NCI-H187 (cell line): ENCODE measurements at regions not wholly inside any gene's neighbourhood (a gene's known extent, or its start where the extent isn't known, plus 50 kb on each side); places are given as distances from the start of the nearest gene placed in this dataset.

Experiments
- DNase-seq, 2 experiments: peaks; one replicate each; lab custom pipeline; 2025; lab: John Stamatoyannopoulos, UW

DNA sequence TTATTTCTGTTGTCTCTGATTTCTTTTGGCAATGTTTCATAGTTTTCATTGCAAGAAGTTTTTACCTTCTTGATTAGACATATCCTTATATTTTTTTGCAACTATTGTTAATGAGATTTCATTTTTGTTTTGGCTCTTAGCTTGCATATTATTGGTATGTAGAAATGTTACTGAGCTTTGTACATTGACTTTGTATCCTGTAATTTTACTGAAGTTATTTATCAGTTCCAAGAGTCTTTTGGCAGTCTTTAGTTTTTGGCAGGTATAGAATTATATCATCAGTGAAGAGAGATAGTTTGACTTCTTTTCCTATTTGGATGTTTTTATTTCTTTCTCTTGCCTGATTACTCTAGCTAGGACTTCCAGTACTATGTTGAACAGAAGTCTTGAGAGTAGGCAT lies 375.7 kb downstream of the TDRD3 start:
- no peak for DNase-seq

GRCh38 chr13:60765700-60766411 lies 368.8 kb downstream of the TDRD3 start:
- no peak for DNase-seq

DNA sequence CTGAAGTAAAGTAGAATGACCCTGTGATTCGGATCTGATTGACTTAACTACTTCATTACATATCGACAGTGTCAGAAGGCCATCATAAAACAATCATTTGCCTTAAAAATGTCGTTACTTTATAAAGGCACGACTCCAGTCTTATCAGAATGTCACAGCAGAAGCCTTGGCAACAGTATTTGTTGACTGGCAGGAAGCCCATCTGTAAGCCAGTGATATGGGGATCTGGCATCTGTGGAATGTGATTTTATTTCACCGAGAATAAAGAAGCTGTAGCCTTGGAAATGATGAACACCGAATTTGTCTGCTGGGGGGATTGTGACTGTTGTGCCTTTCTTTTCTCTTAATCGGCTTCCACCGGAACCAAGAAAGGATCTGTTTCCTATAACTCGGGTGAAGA lies 362.5 kb downstream of the TDRD3 start:
- DNase-seq = no peak

GRCh38 chr13:60758637-60759036 lies 361.6 kb downstream of the TDRD3 start:
- DNase-seq = no peak

- DNase-seq = no peak
These were observed 360.6 kb downstream of the TDRD3 start for GRCh38 chr13:60757501-60758215.

DNA sequence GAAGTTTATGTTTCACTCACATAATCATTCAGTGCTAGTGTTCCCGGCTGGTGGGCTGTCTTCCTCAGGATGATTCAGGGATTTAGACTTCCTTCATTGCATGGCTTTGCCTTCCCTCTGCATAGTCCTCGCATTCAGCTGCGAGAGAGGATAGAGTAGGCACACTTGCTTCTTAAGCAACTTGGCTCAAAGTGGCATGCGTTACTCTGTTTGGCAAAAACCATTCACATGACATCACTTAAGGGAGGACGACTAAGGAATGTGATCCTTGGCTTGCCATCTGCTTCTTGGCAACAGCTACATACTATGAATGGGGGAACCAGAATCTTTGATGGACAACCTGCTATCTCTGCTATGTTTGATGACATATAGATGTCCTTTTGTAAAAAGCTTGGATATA lies 359.3 kb downstream of the TDRD3 start:
- DNase-seq = no peak

DNA sequence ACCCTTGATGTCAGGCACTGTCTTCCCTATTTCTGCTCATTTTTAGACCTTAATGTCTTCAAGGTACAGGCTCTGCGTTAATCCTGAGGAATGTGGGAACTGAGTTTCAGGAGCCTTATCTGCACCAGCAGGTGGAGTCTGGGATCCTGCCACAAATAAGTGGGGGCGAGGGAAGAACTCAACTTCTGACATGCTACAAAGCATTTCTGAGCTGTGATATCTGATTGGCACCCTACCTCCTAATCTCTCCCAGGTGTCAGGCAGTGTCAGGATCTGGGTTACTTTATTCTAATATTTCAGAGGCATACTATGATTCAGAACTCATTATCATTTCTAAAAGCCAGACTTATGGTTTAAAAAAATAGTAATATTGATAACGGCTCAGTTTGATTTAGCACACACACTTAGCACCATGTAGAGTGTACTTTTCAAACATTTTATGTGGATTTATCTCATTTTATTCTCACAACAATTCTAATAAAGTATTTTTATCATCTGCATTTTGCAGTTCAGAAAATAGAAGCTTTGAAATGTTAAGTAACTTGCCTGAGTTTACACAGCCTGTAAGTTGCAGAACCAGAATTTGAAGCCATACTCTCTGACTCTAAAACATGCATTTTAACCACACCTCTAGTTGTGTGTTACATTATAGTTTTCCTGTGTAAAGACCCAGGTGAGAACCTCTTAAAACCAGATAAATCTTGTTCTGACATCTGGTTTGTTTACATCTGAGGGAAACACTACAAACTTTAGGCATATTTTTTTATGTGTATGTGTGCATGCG lies 358.6 kb downstream of the TDRD3 start:
- DNase-seq = no peak

DNA sequence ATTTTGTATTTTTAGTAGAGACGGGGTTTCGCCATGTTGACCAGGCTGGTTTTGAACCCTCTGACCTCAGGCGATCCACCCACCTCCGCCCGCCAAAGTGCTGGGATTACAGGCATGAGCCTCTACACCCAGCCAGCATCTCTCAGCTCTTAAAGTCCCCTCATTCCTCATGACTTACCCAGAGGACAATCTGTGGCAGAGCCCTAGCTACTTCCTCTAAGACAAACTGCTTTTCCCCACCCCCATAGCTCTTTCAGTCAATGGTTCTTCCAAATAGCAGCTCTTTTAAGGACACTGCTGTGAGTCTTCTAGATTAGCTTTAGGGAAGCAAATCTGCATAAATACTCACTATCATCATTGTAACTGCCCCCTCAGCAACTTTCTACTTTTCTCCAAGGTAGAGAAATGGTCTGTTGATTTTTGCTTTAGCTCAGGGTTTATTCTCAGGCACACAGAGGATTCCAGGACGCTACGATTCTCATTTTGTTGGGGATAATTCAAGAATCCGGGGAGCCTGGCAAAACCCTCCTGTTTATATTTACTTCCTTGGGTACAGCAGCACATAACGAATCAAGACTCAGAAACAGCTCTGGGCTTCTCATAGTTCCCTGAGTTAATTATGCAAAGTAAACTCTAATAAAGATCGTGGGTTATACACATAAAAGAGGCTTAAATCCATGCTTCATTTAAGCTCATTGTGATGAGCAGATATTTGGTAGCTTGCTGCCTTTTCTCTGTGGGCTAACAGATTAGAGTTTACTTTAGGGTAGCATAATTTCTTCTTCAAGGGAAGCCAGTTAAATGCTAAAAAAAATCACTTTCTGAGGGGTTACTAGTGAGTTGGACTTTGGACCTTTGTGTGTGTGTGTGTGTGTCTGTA lies 357.4 kb downstream of the TDRD3 start:
- DNase-seq = no peak

- DNase-seq = no peak
These were observed 356.6 kb downstream of the TDRD3 start for GRCh38 chr13:60753641-60754040.

- no peak for DNase-seq
These were observed 348.3 kb downstream of the TDRD3 start for GRCh38 chr13:60745343-60745742.

- no peak for DNase-seq
These were observed 336.9 kb downstream of the TDRD3 start for GRCh38 chr13:60733933-60734332.

DNA sequence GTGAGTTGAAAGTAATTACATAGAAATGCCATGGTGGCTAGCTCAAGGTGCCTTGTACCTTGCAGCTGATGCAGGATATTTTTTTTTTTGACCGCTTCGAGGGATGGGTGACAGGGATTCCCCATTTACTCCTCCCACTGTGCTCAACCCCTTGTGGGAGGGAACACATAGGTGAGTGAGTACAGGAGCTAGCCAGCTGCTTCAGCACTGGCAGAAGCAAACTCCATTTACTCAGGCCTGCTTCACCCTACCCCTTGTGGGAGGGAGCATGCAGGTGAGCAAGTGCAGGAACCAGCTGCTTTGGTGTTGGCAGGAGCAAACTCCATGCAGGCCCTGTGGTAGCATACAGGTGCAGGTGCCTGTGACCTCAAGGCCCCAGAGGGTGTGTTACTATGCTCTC lies 330.1 kb downstream of the TDRD3 start:
- no peak for DNase-seq

- no peak for DNase-seq
These were observed 324.0 kb downstream of the TDRD3 start for GRCh38 chr13:60721063-60721462.

GRCh38 chr13:60720590-60720989 lies 323.6 kb downstream of the TDRD3 start:
- DNase-seq = no peak

- DNase-seq = no peak
These were observed 319.3 kb downstream of the TDRD3 start for GRCh38 chr13:60716313-60716712.

- no peak for DNase-seq
These were observed 310.9 kb downstream of the TDRD3 start for GRCh38 chr13:60707878-60708277.

DNA sequence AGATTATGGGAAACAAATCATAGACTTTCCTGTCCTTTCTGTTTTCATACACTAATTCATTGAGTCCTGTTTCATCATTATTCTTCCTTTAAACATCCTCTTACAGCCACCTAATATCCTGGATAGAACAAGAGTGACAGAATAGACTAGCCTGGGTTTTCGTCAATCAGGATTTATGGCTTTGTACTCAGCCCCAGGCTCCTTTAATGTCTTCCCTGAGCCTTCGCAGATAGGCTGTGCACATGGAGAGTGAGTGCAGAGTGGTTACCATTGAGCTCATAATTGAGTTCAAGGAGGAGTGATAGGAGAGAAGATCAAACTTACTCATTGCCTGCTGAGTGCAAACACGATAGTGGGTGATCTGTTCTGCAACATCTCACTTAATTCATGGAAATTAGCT lies 304.9 kb downstream of the TDRD3 start:
- no peak for DNase-seq

DNA sequence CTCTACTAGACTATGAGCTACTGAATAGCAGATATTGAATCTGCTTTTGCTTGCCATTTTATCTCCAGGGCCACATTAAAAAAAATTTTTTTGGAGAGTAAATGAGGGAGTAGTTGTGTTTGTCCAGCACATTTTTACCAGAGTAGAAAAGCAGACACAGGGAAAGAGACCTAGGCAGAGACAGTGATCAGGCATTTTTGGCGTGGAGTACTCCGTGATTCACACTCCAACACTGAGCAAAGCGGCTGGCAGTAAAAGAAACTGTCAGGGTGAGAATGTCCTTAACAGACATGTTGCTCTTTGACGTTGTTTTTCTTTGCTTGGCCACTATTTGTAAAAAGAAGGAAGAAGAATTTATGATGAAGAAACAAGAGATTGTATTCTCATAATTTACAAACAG lies 304.0 kb downstream of the TDRD3 start:
- no peak for DNase-seq

DNA sequence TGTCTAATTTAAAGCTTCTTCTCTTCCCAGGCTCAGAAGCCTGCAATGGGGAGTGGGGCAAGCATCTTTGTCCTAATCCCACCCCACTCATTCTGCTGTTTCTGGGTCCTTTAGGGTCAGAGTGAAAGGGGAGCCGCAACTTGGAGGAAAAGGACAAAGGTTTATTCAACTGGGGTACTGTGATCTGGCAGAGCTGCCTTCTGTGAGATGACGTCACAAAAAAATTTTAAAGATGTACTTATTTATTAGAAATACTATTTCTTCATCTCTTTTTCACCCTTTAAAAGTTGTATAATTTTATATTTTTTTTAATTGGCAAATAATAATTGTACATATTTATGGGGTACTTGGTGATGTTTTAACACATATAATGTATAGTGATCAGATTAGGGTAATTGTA lies 302.6 kb downstream of the TDRD3 start:
- DNase-seq = no peak

- DNase-seq = no peak
These were observed 299.6 kb downstream of the TDRD3 start for GRCh38 chr13:60696602-60697001.

DNA sequence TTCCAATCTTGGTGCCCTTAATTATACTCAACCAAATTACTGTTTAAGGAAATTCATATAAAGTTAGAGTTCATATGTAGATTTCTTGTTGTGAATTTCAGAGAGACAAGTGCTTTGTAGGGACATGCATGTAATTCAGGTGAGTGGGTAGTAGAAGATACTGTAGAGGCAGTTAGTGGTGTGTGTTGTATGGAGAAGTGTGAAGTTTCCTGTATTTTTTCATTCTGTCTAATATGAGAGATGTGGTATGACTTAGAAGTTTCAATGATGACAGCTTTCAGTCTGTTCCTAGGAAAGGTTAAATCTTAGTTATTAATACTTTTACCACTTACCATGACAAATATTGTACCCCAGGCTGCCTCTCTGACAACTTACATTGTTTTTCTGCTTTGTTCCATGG lies 294.2 kb downstream of the TDRD3 start:
- DNase-seq = no peak

GRCh38 chr13:60690604-60691003 lies 293.6 kb downstream of the TDRD3 start:
- no peak for DNase-seq
